GM18499 (cell line): ENCODE measurements at regions not wholly inside any gene's neighbourhood (a gene's known extent, or its start where the extent isn't known, plus 50 kb on each side); places are given as distances from the start of the nearest gene placed in this dataset.
"Not testable (repeated sequence)": the region's sequence is repeated elsewhere in the genome, so short reads cannot be mapped to it uniquely, and the experiment has no call there.

Source experiments
- ATAC-seq: cut with Tn5 transposase; IDR thresholded peaks from one replicate; pipeline ENCODE4 v1.9.1; 2021; ENCODE audit warnings: moderate number of reproducible peaks; ENCODE audit not compliant: insufficient read depth, unreplicated experiment

DNA sequence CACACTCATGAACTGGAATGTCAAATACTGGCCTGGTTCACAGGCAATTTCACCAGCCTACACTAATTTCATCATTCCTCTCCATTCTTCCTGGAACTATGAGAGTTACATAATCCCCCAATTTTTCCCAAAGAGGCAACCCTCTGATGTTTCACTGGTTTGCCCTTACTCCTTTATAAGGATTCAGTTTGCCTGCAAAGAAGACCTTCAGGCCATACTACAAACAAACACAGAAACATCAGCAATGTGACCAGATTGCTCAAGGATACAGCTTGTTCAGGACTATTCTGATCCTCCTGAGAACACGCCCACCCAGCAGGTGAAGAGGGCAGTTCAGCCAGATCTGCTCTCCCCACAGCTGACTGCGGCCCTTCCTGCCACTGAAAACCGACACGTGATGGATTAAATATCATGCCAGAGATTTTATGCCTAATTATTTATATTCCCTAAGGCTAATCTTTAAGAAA lies 215.5 kb downstream of the ETAA1 start:
- ATAC-seq: no peak

DNA sequence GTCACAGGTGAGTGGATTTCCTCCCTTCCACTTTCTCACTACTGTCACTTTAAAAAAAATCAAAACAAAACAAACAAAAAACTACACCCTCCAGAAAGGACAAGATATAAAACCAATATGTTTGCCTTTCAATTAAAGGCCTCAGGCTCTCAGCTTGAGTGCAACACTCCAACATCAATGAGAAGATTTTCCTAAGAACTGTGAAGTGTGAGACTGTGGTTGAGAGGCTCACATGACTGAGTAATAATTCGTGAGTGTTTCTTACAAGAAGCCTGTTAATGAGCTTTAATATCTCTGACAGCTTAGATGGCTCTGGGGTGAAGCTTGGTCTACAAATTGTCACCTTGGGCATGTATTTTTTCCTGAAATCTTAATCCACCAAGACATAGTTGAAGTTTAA lies 216.1 kb downstream of the ETAA1 start:
- ATAC-seq: no peak

DNA sequence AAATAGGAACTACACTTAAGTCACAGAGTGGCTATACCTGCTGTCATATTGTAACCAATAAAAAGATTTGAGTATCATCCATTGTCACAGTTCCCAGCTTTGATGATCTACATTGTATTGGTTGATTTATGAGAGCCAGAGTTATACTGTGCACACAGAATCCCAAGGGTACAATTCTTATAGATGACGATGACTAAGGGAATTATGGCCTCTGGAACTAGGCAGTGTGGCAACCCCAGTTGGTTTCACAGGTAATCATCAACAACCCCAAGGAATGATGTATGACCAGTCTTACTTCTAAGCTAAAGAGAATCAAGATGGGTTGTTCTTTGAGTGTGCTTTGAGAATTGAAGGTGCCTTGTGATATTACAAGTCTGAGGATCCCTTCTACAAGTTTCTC lies 217.3 kb downstream of the ETAA1 start:
- no peak for ATAC-seq

GRCh38 chr2:67616749-67617148 lies 219.6 kb downstream of the ETAA1 start:
- peak; percentile 84 for ATAC-seq

DNA sequence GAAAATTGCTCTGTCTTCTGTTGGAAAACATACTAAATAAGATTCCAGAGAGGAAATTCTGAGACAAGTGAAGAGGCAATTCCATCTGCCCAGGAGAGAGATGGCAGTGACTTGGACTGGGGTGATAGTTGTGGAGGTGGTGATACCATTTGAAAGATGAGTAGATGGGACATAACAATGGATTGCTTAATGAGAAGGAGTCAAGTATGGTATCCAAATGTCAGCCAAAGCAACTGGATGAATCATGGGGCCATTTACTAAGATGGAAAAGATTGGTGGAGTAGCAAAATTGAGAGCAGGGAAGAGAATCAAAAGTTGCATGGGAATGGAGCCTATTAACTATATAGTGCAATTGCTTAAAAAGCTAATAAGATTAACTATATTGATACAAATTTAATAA lies 222.1 kb downstream of the ETAA1 start:
- ATAC-seq: no peak

DNA sequence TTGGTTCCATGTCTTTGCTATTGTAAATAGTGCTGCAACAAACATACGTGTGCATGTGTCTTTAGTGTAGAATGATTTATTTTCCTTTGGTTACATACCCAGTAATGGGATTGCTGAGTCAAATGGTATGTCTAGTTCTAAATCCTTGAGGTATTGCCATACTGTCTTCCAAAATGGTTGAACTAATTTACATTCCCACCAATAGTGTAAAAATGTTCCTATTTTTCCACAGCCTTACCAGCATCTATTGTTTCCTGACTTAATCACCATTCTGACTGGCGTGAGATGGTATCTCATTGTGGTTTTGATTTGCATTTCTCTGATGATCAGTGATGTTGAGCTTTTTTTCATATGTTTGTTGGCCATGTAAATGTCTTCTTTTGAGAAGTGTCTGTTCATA lies 226.6 kb downstream of the ETAA1 start:
- ATAC-seq: not testable (repeated sequence)

DNA sequence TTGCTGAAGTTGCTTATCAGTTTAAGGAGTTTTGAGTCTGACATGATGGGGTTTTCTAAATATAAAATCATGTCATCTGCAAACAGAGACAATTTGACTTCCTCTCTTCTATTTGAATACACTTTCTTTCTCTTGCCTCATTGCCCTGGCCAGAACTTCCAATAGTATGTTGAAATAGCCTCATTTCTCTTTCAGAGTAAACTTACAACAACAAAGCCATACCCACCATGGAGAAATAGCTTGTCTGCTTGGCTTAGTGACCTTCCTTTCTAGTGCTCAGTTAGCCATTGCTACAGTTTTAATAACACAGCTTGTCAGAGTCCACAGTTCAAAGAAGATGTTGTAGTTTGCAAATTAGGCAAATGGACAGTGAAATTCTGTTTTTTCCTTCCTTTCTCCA lies 228.0 kb downstream of the ETAA1 start:
- no peak for ATAC-seq

DNA sequence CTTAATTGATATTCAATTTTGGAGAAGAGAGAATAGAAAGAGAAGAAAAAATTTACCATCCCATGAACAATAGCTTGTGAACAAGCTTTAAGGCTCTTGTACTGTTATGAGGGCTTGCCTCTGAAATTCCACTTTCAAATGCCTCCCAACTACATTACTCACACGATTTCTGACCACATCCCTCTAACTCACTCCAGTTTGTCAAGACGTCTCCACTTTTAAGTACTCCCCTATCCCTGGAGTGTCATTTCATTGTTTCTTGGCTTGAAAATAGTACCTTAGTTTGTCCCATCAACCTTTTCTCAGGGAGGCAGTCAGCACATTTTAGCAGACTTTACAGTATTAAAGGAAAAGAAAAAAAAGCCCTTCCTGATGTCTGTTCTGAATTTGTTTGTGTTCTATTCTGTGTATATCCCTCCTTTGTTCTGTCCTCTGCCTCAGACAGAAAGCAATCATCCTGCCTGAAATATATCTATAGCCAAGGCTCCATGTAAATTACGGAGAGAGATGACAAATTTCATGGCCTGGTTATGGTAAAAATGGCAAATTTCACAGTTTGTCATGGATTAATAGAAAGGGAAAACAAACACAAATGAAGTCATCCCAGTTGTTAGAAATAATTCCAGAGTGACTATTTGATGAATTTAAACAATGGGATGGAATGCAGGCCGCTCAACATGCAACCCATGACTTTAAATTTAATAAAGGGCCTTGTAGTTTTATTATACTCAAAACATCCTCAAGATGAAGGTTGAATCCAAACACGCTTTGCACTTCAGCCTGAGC lies 228.8 kb downstream of the ETAA1 start:
- no peak for ATAC-seq

GRCh38 chr2:67626656-67627055 lies 229.5 kb downstream of the ETAA1 start:
- ATAC-seq: no peak

GRCh38 chr2:67627456-67628207 lies 230.5 kb downstream of the ETAA1 start:
- no peak for ATAC-seq

DNA sequence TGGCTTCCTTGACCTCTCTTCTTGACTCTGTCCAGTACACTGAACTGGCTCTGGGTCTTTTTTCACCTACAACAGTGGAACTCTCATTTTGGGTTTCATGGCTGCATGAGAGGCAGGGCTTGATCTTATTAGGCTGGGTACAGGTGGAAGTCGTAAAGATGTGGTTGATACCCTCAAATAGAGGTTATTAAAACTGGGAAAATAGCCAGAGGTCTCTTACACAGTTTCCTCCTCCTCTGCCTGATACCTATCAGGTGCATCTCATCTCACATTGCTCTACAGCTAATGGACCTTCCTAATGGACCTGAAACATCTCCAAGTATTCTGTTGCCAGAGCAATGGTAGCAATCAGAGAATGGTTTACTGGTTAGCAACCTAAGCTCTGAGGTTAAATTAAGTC lies 231.8 kb downstream of the ETAA1 start:
- no peak for ATAC-seq

GRCh38 chr2:67631483-67631882 lies 234.3 kb downstream of the ETAA1 start:
- ATAC-seq: no peak

DNA sequence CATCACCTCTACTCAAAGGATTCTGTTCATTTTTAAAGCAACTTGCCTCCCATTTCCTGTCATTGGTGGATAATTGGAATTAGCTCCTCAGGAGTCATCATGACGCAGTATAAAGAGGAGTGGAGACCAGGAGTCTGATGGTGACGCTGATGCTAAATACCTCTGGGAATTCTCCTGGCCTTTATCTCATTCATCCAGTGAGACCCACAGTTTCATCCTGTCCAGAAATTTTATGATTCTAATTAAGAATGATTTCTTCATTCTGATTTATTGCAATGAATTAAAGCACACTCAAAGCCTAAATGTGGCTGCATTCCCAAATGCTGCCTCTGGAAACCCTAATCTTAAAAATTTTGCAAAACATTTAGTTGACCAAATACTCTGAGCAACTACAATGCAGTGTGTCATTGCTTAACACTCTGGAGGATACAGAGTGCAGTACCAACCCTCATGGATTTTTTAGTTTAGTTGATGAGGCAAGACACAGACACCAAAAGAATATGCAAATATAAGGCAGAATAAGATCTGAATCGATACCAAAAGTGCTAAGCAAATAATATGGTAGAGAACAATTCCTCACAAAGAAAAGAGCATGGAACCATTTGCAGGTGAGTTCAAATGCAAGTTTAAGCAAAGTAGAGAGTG lies 236.2 kb downstream of the ETAA1 start:
- no peak for ATAC-seq

GRCh38 chr2:67638146-67638545 lies 241.0 kb downstream of the ETAA1 start:
- no peak for ATAC-seq

- ATAC-seq: no peak
These were observed 244.3 kb downstream of the ETAA1 start for GRCh38 chr2:67641312-67642045.

GRCh38 chr2:67642046-67642382 lies 244.9 kb downstream of the ETAA1 start:
- ATAC-seq: no peak

DNA sequence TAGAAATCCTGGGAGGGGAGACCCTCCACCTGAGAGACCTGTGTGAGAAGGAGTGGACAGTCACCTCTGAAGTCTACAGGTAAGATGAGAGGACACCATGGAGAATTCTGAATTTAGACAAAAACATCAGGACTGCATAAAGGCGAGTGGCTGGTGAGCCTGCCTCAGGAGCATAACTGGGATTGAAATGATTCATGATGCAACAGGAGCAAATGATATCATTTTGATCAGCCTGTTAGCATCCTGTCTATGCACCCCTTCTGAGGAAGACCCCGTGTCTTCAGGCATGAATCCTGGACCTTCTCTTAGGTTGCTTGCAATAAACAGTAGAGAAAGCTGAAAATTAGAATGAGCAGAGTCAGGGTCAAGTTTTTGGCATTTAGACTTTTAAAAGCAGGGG lies 245.8 kb downstream of the ETAA1 start:
- ATAC-seq: no peak

GRCh38 chr2:67645280-67646138 lies 248.4 kb downstream of the ETAA1 start:
- ATAC-seq: no peak

DNA sequence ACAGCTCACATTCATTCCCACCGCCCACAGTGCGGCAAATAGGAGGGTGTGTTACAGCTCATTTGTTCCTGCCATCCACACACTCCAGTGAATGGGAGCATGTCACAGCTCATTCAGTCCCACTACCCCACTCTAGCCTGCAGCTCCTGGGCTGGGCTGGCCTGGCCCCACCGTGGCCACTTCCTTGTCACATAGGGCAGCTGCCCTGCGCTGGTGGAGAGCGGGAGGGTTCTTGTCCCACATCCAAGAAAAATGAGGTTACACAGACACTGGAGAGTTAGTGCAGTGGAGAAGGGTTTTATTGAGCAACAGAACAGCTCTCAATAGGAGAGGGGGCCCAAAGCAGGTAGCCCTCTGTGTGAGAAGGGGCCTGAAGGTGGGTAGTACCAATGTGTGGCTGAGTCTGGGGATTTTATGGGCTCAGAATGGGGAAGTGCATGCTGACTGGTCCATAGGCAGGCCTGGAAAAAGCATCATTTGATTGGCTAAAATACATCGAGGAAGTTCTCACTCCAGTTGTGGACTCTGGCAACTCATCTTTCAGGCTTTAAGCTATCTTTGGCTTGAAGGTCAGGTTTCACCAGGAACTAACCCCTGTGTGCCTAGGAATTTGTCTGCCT lies 249.7 kb downstream of the ETAA1 start:
- no peak for ATAC-seq
